ENCODE measurements at regions not wholly inside any gene's neighbourhood (a gene's known extent, or its start where the extent isn't known, plus 50 kb on each side); places are given as distances from the start of the nearest gene placed in this dataset.

DNA sequence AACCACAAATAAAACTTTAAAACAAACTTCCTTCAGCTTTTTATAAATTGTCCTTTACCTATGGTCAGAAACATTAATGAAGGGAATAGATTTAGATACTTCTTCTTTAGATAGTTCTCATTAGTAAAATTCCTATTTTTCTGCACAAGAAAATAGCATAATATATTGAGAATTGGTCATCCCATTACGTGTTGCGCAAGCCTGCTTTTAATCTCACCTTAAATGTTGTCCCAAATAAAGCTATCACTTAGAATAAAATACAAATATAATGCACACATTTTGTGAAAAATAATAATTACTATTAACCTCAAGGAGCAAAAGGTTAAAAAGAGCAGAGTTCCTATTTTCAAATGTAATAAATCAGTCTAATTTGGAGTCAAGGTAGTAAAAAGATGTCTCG, 95.2 kb upstream of the TTC29 start:
- no peaks in the 10 kb centered on the region for H3K4me1 ChIP-seq (ENCODE audit: control insufficient read depth, insufficient read depth, low read length)
- H3K4me3 ChIP-seq (ENCODE audit: low read depth, low read length), result no peak overlapping the region
- no peak overlapping the region for H3K27ac ChIP-seq (ENCODE audit: extremely low read depth, low read depth, low read length)
- CTCF ChIA-PET, result interaction anchor here (1.1 kb wide), 1 partner anchor 56 kb away, joined by 5 read pairs; no protein-coding TSS in a partner anchor
- POLR2A ChIA-PET, result no interaction called here
- no peaks in the 10 kb centered on the region for H3K36me3 ChIP-seq (ENCODE audit: control insufficient read depth in 2 of 2, insufficient read depth in 1 of 2, low read length in 2 of 2)
- no peak for TF ChIP-seq KLF9 (tag by site-specific recombination; IDR thresholded peaks at IDR 0.05; ENCODE audit: low read depth)
- TF ChIP-seq ZNF423 (tag by site-specific recombination; IDR thresholded peaks at IDR 0.05), result no peak
- H3K9me3 ChIP-seq (ENCODE audit: control insufficient read depth, insufficient read depth, low read depth, low read length), result no peaks in the 10 kb centered on the region

DNA sequence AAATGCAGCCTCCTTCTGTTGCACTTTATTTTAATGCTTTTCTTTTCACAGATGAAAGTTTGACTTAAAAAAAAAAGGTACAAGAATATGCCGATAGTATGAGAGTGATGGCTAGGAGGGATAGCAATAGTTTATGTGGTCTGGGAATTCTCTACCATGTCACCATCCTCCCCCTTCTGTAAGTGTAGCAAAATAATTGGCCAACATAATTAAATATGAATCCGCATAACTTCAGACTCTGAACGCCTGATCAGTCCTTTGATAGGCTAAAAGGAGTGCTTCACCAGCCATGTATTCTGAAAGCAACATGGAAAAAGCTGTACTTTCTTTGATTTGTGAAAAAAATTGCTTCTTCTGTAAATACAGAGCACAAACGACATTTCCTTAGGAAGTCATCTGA, 95.7 kb upstream of the TTC29 start:
- H3K9me3 ChIP-seq (ENCODE audit: control insufficient read depth, insufficient read depth, low read depth, low read length), result no peaks in the 10 kb centered on the region
- ChIA-PET POLR2A (interaction anchor here (0.6 kb wide), 1 partner anchor 554 kb away, joined by 3 read pairs; no protein-coding TSS in a partner anchor), CTCF (no interaction called here)
- H3K4me3 ChIP-seq (ENCODE audit: low read depth, low read length), result no peak overlapping the region
- H3K27ac ChIP-seq (ENCODE audit: extremely low read depth, low read depth, low read length), result no peak overlapping the region
- no peaks in the 10 kb centered on the region for H3K4me1 ChIP-seq (ENCODE audit: control insufficient read depth, insufficient read depth, low read length)
- H3K36me3 ChIP-seq (ENCODE audit: control insufficient read depth in 2 of 2, insufficient read depth in 1 of 2, low read length in 2 of 2), result no peaks in the 10 kb centered on the region
- TF ChIP-seq HOXA7 (CRISPR knock-in tag; IDR thresholded peaks at IDR 0.05; ENCODE audit: borderline replicate concordance), result no peak
- no peak for TF ChIP-seq KLF9 (tag by site-specific recombination; IDR thresholded peaks at IDR 0.05; ENCODE audit: low read depth)
- no peak for TF ChIP-seq KLF1 (tag by site-specific recombination; IDR thresholded peaks at IDR 0.05)
- no peak for TF ChIP-seq ZNF202 (tag by site-specific recombination; IDR thresholded peaks at IDR 0.05; ENCODE audit: borderline replicate concordance)
- TF ChIP-seq ZNF677 (tag by site-specific recombination; IDR thresholded peaks at IDR 0.05), result no peak
- no peak for TF ChIP-seq ZNF48 (tag by site-specific recombination; IDR thresholded peaks at IDR 0.05)
- no peak for TF ChIP-seq SCRT1 (tag by site-specific recombination; IDR thresholded peaks at IDR 0.05; ENCODE audit: borderline replicate concordance)
- no peak for TF ChIP-seq ZNF561 (tag by site-specific recombination; IDR thresholded peaks at IDR 0.05; ENCODE audit: borderline replicate concordance)
- TF ChIP-seq, protein P1, sequence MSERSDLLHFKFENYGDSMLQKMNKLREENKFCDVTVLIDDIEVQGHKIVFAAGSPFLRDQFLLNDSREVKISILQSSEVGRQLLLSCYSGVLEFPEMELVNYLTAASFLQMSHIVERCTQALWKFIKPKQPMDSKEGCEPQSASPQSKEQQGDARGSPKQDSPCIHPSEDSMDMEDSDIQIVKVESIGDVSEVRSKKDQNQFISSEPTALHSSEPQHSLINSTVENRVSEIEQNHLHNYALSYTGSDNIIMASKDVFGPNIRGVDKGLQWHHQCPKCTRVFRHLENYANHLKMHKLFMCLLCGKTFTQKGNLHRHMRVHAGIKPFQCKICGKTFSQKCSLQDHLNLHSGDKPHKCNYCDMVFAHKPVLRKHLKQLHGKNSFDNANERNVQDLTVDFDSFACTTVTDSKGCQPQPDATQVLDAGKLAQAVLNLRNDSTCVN (tag by site-specific recombination; optimal IDR thresholded peaks at IDR 0.05), result no peak
- no peak for TF ChIP-seq ZNF621 (tag by site-specific recombination; IDR thresholded peaks at IDR 0.05)
- TF ChIP-seq SP3 (tag by site-specific recombination; IDR thresholded peaks at IDR 0.05), result no peak
- no peak for TF ChIP-seq ZNF670 (tag by site-specific recombination; IDR thresholded peaks at IDR 0.05; ENCODE audit: low read depth)

DNA sequence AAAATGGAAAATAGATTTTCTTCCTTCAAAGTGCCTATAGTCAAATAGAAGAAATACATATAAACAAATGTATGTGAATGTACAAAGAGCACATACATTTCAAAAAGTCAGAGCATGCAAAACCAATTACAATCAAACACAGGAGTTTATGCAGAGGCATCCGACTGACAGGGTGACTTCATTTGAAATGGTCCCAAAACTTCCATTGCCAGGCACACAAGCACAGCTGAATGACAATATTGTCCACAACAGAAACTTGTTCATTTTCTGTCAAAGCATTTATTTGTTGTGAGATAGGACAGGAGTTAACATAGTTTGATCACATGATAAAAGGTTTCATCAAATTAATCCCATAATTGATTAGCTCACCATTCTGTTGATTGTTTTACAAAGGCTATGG, 96.4 kb upstream of the TTC29 start:
- Histone ChIP-seq H3K9me3 (ENCODE audit: control insufficient read depth, insufficient read depth, low read depth, low read length) (no peaks in the 10 kb centered on the region), H3K4me1 (ENCODE audit: control insufficient read depth, insufficient read depth, low read length) (no peaks in the 10 kb centered on the region), H3K27ac (ENCODE audit: extremely low read depth, low read depth, low read length) (no peak overlapping the region), H3K4me3 (ENCODE audit: low read depth, low read length) (no peak overlapping the region), H3K36me3 (ENCODE audit: control insufficient read depth in 2 of 2, insufficient read depth in 1 of 2, low read length in 2 of 2) (no peaks in the 10 kb centered on the region)
- POLR2A ChIA-PET, result no interaction called here
- CTCF ChIA-PET, result no interaction called here
- no peak for TF ChIP-seq SP2 (tag by site-specific recombination; IDR thresholded peaks at IDR 0.05)
- TF ChIP-seq FEZF1 (tag by site-specific recombination; IDR thresholded peaks at IDR 0.05), result no peak
- TF ChIP-seq BCL11A (tag by site-specific recombination; IDR thresholded peaks at IDR 0.05; ENCODE audit: low read depth), result no peak
- no peak for TF ChIP-seq ZNF394 (tag by site-specific recombination; IDR thresholded peaks at IDR 0.05; ENCODE audit: borderline replicate concordance)
- no peak for TF ChIP-seq ZNF785 (tag by site-specific recombination; IDR thresholded peaks at IDR 0.05)
- no peak for TF ChIP-seq YY1 (tag by site-specific recombination; IDR thresholded peaks at IDR 0.05)
- TF ChIP-seq INSM2 (tag by site-specific recombination; IDR thresholded peaks at IDR 0.05), result no peak
- no peak for TF ChIP-seq ZNF626 (tag by site-specific recombination; IDR thresholded peaks at IDR 0.05)
- TF ChIP-seq ZNF830 (tag by site-specific recombination; IDR thresholded peaks at IDR 0.05; ENCODE audit: low read depth), result no peak

Data from HEK293 (cell line).